Neural cell (in vitro differentiated cells): ENCODE measurements at regions not wholly inside any gene's neighbourhood (a gene's known extent, or its start where the extent isn't known, plus 50 kb on each side); places are given as distances from the start of the nearest gene placed in this dataset.

Experiments used
- H2AFZ ChIP-seq: fragments of 200-600, 300-800 bp; sonication (generic), shearing (Covaris generic); 2 replicates; pipeline ENCODE4 v1.6.0; 2014; ENCODE audit warnings: low read depth, mild to moderate bottlenecking, antibody characterized with exemption, low read length, moderate library complexity
- H3F3A ChIP-seq: fragments of 200-600 bp; shearing (Covaris generic); 2 replicates; pipeline ENCODE4 v1.6.1; 2016; ENCODE audit warnings: mild to moderate bottlenecking, moderate library complexity, mixed read lengths, antibody characterized with exemption, low read length; ENCODE audit not compliant: insufficient read depth, poor library complexity, severe bottlenecking
- H3K27ac ChIP-seq: fragments of 200-600, 300-800 bp; sonication (generic), shearing (Covaris generic); 2 replicates; pipeline ENCODE4 v1.5.1; 2014; ENCODE audit warnings: mild to moderate bottlenecking, low read length, moderate library complexity
- H3K27me3 ChIP-seq: fragments of 300-800, 200-600 bp; sonication (generic), shearing (Covaris generic); 2 replicates; pipeline ENCODE4 v1.6.0; 2014; ENCODE audit warnings: mild to moderate bottlenecking, low read depth, low read length, moderate library complexity; ENCODE audit not compliant: insufficient read depth
- H3K36me3 ChIP-seq: fragments of 300-800, 200-600 bp; sonication (generic), shearing (Covaris generic); 2 replicates; pipeline ENCODE4 v1.5.1; 2014; ENCODE audit warnings: mild to moderate bottlenecking, antibody characterized with exemption, low read length, moderate library complexity; ENCODE audit not compliant: insufficient read depth
- H3K4me2 ChIP-seq: fragments of 300-800, 200-600 bp; sonication (generic), shearing (Covaris generic); 2 replicates; pipeline ENCODE4 v1.6.0; 2014; ENCODE audit warnings: mild to moderate bottlenecking, low read length
- H3K4me3 ChIP-seq: fragments of 300-800, 200-600 bp; sonication (generic), shearing (Covaris generic); 2 replicates; pipeline ENCODE4 v1.5.1; 2014; ENCODE audit warnings: mild to moderate bottlenecking, low read length, moderate library complexity
- H3K79me2 ChIP-seq: fragments of 200-600 bp; shearing (Covaris generic); replicated peaks from 2 replicates; pipeline ENCODE4 v1.6.0; 2014; ENCODE audit warnings: mild to moderate bottlenecking, low read length, moderate library complexity; ENCODE audit not compliant: insufficient read depth
- H3K9ac ChIP-seq: fragments of 300-800, 200-600 bp; sonication (generic), shearing (Covaris generic); 2 replicates; pipeline ENCODE4 v1.6.1; 2016; ENCODE audit warnings: mild to moderate bottlenecking, low read length, mixed read lengths
- H3K9me2 ChIP-seq: fragments of 200-600 bp; shearing (Covaris generic); 2 replicates; pipeline ENCODE4 v1.6.1; 2016; ENCODE audit warnings: mild to moderate bottlenecking, low read length, mixed read lengths; ENCODE audit not compliant: insufficient read depth
- H3K9me3 ChIP-seq: fragments of 200-600, 300-800 bp; sonication (generic), shearing (Covaris generic); 2 replicates; pipeline ENCODE4 v1.6.1; 2016; ENCODE audit warnings: mild to moderate bottlenecking, mixed run types, low read length, moderate library complexity, mixed read lengths
- H4K20me1 ChIP-seq: fragments of 200-600 bp; shearing (Covaris generic); 2 replicates; pipeline ENCODE4 v1.6.1; 2016; ENCODE audit warnings: mild to moderate bottlenecking, mixed run types; ENCODE audit not compliant: insufficient read depth
- CTCF ChIP-seq: fragments of 450-650 bp; IDR thresholded peaks from 2 replicates; pipeline ENCODE4 v1.5.1; 2014; ENCODE audit warnings: antibody characterized with exemption, mild to moderate bottlenecking, moderate library complexity; ENCODE audit not compliant: poor library complexity, severe bottlenecking
- EP300 ChIP-seq: fragments of 450-650 bp; conservative IDR thresholded peaks from 2 replicates; pipeline ENCODE4 v1.6.1; 2014; ENCODE audit warnings: antibody characterized with exemption, mild to moderate bottlenecking, moderate library complexity; ENCODE audit not compliant: poor library complexity, severe bottlenecking
- EZH2 ChIP-seq: fragments of 200-600, 300-800 bp; shearing (Covaris generic), sonication (generic); IDR thresholded peaks from 2 replicates; pipeline ENCODE4 v1.6.1; 2014; ENCODE audit warnings: antibody characterized with exemption, low read length, borderline replicate concordance, mild to moderate bottlenecking; ENCODE audit not compliant: insufficient read depth, poor library complexity, severe bottlenecking
- MXI1 ChIP-seq: fragments of 450-650 bp; conservative IDR thresholded peaks from 2 replicates; pipeline ENCODE4 v1.6.1; 2014; ENCODE audit warnings: antibody characterized with exemption, mild to moderate bottlenecking; ENCODE audit not compliant: poor library complexity, severe bottlenecking
- POLR2AphosphoS5 ChIP-seq: IDR thresholded peaks from 2 replicates; pipeline ENCODE4 v1.6.1; 2012
- RAD21 ChIP-seq: fragments of 450-650 bp; conservative IDR thresholded peaks from 2 replicates; pipeline ENCODE4 v1.6.1; 2014; ENCODE audit warnings: antibody characterized with exemption, mild to moderate bottlenecking, moderate library complexity
- SMC3 ChIP-seq: fragments of 450-650 bp; conservative IDR thresholded peaks from 2 replicates; pipeline ENCODE4 v1.6.1; 2014; ENCODE audit warnings: antibody characterized with exemption, mild to moderate bottlenecking, moderate library complexity; ENCODE audit not compliant: poor library complexity
- TAF1 ChIP-seq: IDR thresholded peaks from 2 replicates; pipeline ENCODE4 v1.6.1; 2012; ENCODE audit warnings: low read depth
- TF ChIP-seq, protein P1 (sequence below): IDR thresholded peaks from 2 replicates; pipeline ENCODE4 v1.6.1; 2012; ENCODE audit warnings: borderline replicate concordance

DNA sequence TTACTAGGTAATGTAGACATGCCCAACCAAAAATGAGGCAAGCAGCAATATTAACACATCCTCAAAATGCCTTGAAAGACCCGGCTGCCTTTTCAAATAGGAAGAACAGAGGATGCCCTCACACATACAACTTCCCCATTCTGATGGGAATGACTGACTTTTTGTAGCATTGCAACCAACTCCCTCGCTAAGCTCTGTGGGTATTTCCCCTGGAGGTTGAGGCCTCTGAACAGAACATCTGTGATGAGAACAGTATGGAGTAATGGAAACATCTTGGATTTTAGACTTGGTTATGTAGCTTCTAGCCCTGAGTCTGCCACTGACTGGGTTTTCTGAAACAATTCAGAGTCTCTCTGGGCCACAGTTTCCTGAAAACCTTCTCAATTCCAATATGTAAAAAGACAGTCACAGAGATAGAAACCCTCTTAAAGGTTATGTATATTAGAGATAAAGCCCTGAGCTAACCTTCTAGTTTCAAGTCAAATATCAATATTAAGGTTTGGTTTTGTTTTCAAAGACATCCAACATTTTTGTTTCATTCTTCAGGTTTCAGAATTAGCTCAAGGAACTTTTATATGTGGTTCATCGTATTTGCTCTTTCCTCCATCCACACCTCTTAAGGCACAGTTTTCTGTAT lies 311.5 kb downstream of the SETD4 start:
- Histone ChIP-seq H3K4me3 (no peak overlapping the region), H3K9me3 (no peaks in the 10 kb centered on the region), H3F3A (no peaks in the 10 kb centered on the region), H3K79me2 (no peaks in the 10 kb centered on the region), H3K4me2 (no peak overlapping the region), H3K9ac (no peak overlapping the region), H3K9me2 (no peaks in the 10 kb centered on the region), H3K36me3 (no peaks in the 10 kb centered on the region), H2AFZ (no peak overlapping the region), H3K27ac (no peak overlapping the region), H4K20me1 (no peaks in the 10 kb centered on the region), H3K27me3 (no peaks in the 10 kb centered on the region)
- TF ChIP-seq RAD21 (no peak), TAF1 (no peak), EP300 (no peak), CTCF (no peak), POLR2AphosphoS5 (no peak), EZH2 (no peak)
- TF ChIP-seq, protein P1, sequence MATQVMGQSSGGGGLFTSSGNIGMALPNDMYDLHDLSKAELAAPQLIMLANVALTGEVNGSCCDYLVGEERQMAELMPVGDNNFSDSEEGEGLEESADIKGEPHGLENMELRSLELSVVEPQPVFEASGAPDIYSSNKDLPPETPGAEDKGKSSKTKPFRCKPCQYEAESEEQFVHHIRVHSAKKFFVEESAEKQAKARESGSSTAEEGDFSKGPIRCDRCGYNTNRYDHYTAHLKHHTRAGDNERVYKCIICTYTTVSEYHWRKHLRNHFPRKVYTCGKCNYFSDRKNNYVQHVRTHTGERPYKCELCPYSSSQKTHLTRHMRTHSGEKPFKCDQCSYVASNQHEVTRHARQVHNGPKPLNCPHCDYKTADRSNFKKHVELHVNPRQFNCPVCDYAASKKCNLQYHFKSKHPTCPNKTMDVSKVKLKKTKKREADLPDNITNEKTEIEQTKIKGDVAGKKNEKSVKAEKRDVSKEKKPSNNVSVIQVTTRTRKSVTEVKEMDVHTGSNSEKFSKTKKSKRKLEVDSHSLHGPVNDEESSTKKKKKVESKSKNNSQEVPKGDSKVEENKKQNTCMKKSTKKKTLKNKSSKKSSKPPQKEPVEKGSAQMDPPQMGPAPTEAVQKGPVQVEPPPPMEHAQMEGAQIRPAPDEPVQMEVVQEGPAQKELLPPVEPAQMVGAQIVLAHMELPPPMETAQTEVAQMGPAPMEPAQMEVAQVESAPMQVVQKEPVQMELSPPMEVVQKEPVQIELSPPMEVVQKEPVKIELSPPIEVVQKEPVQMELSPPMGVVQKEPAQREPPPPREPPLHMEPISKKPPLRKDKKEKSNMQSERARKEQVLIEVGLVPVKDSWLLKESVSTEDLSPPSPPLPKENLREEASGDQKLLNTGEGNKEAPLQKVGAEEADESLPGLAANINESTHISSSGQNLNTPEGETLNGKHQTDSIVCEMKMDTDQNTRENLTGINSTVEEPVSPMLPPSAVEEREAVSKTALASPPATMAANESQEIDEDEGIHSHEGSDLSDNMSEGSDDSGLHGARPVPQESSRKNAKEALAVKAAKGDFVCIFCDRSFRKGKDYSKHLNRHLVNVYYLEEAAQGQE, result no peak

DNA sequence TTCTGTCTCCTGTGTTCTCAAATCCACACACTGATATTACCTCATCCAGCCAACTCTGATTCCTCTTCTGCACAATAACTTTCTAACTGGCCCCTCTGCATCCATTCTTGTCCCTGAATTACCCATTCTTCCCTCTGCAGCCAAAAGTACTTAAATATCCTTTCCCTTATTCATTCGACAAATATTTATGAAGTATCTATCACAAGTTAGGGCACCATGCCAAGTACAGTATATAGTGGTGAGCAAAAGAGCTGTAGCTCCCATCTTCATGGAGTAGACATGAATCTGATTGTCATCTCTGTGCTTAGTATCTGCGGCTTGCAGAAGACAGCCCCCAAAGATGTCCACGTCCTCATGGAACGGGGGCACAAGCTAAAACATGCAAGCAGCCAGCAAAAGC lies 316.8 kb downstream of the SETD4 start:
- Histone ChIP-seq H3F3A (no peaks in the 10 kb centered on the region), H3K9me3 (no peaks in the 10 kb centered on the region), H3K36me3 (no peaks in the 10 kb centered on the region), H3K9me2 (no peaks in the 10 kb centered on the region), H3K79me2 (no peaks in the 10 kb centered on the region), H4K20me1 (no peaks in the 10 kb centered on the region), H3K4me2 (no peak overlapping the region), H3K27ac (no peak overlapping the region), H3K9ac (no peak overlapping the region), H3K4me3 (no peak overlapping the region), H2AFZ (no peak overlapping the region), H3K27me3 (no peaks in the 10 kb centered on the region)
- TF ChIP-seq POLR2AphosphoS5 (no peak), EZH2 (no peak), TAF1 (no peak), RAD21 (no peak), SMC3 (no peak), EP300 (no peak), CTCF (no peak), MXI1 (no peak)
- TF ChIP-seq, protein P1, result no peak
